HG02973 (cell line): ENCODE measurements at regions not wholly inside any gene's neighbourhood (a gene's known extent, or its start where the extent isn't known, plus 50 kb on each side); places are given as distances from the start of the nearest gene placed in this dataset.

Source experiments
- ATAC-seq: cut with Tn5 transposase; IDR thresholded peaks from one replicate; pipeline ENCODE4 v1.9.1; 2021; ENCODE audit warnings: moderate library complexity; ENCODE audit not compliant: unreplicated experiment

- ATAC-seq: no peak
Observed at GRCh38 chr15:70291305-70292075, 193.8 kb upstream of the TLE3 start.

GRCh38 chr15:70290708-70291107, 193.0 kb upstream of the TLE3 start:
- ATAC-seq: no peak

DNA sequence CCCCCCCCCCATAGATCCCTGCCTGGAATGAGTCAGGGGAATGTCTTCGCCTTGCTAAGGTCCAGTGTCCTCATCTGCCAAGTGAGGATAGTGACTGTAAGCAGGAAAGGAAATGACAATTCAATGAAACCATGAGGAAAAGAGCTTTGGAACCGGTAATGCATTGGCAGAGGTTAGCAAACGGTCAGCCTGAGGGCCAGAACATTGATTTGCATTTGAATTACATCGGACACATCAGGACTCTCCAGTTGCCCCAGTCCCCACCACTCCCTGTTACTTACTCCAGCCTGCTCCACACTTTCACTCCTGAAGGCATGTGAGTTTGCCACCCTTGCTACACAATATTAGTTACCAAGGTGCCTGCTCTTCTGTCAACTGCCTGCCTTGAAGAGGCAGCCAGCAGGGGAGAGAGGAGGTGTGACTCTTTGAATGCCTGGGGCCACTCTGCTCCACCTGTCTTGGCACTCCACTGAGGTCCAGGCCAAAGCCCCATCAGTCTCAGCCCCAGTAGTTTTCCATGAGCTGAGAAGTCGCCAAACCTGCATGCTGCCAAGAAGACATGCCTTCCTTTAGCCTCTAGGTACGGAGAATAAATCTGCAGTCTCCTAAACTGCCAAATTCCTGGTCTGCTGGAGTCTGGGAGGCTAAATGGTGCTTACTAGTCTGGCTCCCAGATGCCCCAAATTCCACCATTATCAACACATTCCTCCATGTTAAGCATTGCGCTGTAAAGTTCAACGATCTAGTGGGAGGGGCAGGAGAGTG, 191.7 kb upstream of the TLE3 start:
- ATAC-seq: no peak

GRCh38 chr15:70286113-70286806, 188.5 kb upstream of the TLE3 start:
- ATAC-seq: no peak

DNA sequence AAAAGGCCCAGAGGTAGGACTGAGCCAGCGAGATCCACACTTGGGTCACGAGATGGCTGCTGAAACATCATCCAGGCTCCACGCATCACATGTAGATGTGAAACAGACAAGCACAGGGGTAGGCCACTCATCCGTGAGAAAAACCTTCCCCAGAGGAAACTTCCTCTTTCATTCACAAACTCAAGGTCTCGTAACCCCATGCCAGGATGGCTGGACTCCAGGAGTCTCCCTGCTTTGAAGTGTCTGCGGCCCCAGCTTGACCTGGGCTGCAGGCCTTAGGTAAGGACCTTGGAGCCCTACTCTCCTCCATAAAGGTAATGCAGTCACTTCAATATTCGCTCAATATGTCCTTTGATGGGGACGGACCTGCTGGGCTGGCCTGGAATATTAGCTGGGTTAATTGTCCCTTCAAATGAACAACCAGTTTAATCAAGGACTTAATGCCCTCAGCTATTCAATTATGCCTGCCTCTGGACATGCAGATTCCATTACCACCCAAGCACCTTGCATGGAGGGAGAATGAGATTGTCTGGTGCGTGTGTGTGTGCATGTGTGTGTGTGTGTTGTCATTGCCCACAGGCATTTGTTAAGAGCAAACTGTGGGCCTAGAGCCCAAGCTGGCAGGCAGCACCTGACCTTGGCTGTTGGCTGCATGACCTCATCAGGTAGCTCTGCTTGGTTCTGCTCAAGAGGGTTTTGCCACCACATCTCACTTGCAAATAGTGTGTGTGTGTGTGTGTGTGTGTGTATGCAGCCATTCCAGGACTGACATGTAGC, 186.9 kb upstream of the TLE3 start:
- no peak for ATAC-seq

DNA sequence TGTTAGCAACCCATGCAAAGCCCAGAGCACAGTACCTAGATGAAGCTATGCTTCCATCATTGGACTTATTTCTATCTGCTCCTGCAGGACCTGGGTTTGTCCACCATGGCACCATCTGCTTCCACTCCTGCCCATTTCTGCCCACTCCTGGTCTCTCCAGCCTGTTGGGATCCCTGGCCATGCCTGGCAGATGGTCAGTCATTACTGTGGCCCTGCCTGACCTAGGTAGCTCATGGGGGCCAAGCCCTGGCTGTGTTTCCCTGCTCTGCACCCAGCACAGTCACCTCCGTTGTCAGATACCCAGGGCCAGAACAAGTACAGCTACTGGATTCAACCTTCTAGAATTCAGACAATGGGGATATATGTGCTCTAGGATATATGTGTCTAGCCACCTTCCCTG, 185.8 kb upstream of the TLE3 start:
- no peak for ATAC-seq

- no peak for ATAC-seq
Observed at GRCh38 chr15:70281811-70282307, 184.1 kb upstream of the TLE3 start.

- no peak for ATAC-seq
Observed at GRCh38 chr15:70281261-70281810, 183.6 kb upstream of the TLE3 start.

- ATAC-seq: no peak
Observed at GRCh38 chr15:70280781-70281180, 183.1 kb upstream of the TLE3 start.

DNA sequence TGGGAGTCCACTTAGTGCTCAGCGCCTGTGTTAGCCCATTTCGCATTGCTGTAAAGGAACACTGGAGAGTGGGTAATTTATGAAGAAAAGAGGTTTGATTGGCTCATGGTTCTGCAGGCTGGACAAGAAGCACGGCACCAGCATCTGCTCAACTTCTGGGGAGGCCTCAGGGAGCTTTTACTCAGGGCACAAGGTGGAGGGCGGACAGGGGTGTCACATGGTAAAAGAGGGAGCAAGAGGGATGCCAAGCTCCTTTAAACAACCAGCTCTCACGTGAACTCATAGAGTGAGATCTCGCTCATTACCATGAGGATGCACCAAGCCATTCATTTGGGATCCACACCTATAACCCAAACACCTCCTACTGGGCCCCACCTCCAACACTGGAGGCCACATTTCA, 181.4 kb upstream of the TLE3 start:
- no peak for ATAC-seq

DNA sequence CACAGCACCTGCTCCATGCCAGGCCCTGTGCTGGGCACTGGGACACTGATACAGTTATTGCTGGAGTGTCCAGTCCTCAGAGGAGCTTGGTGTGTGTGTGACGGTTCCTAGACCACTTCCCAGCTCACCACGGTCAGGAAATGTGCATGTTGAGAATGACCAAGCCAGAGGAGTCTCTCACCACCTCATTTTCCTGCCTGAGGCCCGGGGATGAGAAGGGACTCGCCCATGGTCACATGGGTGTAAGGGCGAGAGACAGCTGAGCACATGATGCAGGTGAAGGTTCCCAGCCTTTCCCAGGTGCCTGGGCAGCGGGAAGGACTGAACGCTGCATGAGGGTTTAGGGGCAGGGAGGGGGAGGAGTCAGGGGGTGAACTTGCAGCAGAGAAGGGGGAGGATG, 180.9 kb upstream of the TLE3 start:
- no peak for ATAC-seq

GRCh38 chr15:70277556-70277955, 179.8 kb upstream of the TLE3 start:
- ATAC-seq: no peak

DNA sequence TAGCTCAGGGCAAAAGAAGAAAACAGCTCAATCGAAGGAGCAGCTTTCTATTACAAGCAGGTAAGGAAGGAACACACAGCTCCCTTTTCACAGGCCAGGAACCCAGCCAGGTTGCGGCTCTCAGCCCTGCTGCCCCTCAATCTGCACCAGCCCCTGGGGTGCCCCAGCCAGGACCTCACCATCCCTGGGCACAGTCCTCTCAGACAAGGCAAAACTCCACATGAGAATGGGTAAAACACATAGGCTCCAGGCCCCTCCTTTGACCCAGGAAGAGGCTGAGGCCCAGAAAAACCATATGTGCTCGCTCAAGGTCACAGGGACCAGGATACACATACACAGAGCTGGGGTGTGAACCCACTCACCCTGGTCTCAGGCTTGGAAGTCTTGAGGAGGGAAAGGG, 178.7 kb upstream of the TLE3 start:
- no peak for ATAC-seq

DNA sequence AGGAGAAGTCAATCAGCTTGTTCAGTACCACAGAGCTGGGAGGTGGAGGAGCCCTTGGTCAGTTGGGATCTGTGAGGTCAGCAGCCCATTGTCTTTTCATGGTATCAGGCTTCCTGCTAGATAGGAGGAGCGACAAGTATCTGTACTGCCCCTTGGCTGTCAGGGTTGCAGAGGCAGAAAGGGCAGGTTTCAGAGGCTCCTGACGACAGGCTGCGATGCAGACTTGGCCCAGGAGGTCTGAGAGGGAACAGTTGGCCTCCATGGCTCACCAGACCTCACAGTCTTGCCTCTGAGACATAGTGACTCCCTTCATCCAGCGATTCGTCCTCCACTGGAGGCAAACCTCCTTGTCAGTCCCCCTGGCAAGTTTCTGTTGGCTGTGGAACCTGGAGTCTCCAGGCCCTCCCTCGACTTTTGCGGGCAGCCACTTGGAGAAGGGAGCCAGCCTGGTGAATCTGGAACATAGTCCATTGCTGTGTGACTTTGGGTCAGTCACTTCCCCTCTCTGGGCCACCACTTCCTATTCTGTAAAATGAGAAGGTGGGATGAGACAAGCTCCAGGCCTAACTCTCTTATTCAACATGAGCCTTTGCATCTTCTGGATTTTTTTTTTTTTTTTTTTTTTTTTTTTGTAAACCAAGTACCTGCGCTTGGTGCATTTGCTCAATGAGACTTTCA, 177.9 kb upstream of the TLE3 start:
- no peak for ATAC-seq

DNA sequence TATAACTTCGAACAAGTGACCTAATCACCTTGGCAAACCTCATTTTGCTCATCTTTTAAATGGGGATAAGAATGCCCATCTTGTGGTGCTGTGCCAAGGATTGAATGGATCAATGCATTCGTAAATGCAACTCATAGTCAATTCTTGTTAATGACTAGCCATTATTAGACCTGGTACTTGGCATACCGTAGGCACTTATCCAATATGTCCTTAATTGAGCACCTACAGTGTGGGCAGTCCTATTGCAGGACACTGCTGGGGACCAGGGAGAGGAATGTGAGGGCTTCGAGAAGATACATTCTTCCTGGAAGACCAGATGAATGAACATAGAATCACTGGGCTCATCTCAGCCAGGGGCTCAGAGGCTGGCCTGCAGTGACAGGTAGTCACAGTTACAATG, 177.2 kb upstream of the TLE3 start:
- ATAC-seq: no peak

- ATAC-seq: no peak
Observed at GRCh38 chr15:70274255-70274880, 176.7 kb upstream of the TLE3 start.

GRCh38 chr15:70273808-70274207, 176.1 kb upstream of the TLE3 start:
- no peak for ATAC-seq

GRCh38 chr15:70272565-70273355, 175.0 kb upstream of the TLE3 start:
- no peak for ATAC-seq
